ENCODE measurements at regions not wholly inside any gene's neighbourhood (a gene's known extent, or its start where the extent isn't known, plus 50 kb on each side); places are given as distances from the start of the nearest gene placed in this dataset.

DNA sequence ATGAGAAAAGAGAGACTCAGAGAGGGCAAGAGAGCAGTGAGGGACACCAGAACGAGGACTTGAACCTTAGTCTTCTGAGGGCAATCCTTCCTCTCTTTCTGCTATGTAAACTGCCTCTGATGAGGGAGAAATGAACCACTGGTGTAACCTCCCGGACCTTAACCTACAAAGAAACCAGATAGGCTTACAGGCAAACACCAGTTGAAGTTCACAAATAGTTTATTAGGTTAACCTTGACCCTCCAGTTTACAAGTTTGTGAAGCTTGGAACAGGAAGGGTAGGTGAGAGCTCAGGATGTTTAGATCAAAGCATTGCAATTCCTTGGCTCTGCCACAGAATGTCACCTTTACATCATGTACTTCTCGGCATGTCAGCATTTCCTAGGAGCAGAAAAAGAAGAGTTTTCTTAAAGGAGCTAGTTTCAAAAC lies 486.4 kb upstream of the SPRED2 start (continued):
- TF ChIP-seq ZNF724P (CRISPR knock-in tag; IDR thresholded peaks at IDR 0.05; ENCODE audit: borderline replicate concordance): no peak
- TF ChIP-seq HNRNPH1 (optimal IDR thresholded peaks at IDR 0.05; ENCODE audit: low read depth, low read length): no peak
- TF ChIP-seq ZNF281 (CRISPR knock-in tag; IDR thresholded peaks at IDR 0.05; ENCODE audit: borderline replicate concordance): peak; percentile 56; the same call in 1 of the 2 replicates
- TF ChIP-seq SNAPC4 (CRISPR knock-in tag; IDR thresholded peaks at IDR 0.05): no peak
- peak; percentile 70 for TF ChIP-seq SOX5 (CRISPR knock-in tag; IDR thresholded peaks at IDR 0.05; ENCODE audit: borderline replicate concordance)
- TF ChIP-seq ZBTB43 (CRISPR knock-in tag; conservative IDR thresholded peaks at IDR 0.05): no peak
- TF ChIP-seq HOXA5 (CRISPR knock-in tag; IDR thresholded peaks at IDR 0.05): no peak
- TF ChIP-seq CAMTA2 (CRISPR knock-in tag; IDR thresholded peaks at IDR 0.05; ENCODE audit: borderline replicate concordance): no peak
- TF ChIP-seq CREBL2 (CRISPR knock-in tag; IDR thresholded peaks at IDR 0.05; ENCODE audit: borderline replicate concordance): no peak
- no peak for TF ChIP-seq RELA (CRISPR knock-in tag; IDR thresholded peaks at IDR 0.05)
- peak; percentile 94 for TF ChIP-seq ARID5B (CRISPR knock-in tag; IDR thresholded peaks at IDR 0.05)
- TF ChIP-seq ZNF816 (CRISPR knock-in tag; IDR thresholded peaks at IDR 0.05; ENCODE audit: borderline replicate concordance): peak; percentile 68; the same call in 1 of the 2 replicates
- TF ChIP-seq, protein P1, sequence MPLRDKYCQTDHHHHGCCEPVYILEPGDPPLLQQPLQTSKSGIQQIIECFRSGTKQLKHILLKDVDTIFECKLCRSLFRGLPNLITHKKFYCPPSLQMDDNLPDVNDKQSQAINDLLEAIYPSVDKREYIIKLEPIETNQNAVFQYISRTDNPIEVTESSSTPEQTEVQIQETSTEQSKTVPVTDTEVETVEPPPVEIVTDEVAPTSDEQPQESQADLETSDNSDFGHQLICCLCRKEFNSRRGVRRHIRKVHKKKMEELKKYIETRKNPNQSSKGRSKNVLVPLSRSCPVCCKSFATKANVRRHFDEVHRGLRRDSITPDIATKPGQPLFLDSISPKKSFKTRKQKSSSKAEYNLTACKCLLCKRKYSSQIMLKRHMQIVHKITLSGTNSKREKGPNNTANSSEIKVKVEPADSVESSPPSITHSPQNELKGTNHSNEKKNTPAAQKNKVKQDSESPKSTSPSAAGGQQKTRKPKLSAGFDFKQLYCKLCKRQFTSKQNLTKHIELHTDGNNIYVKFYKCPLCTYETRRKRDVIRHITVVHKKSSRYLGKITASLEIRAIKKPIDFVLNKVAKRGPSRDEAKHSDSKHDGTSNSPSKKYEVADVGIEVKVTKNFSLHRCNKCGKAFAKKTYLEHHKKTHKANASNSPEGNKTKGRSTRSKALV (CRISPR knock-in tag; IDR thresholded peaks at IDR 0.05): peak; percentile 25; the same call in 1 of the 2 replicates
- no peak for TF ChIP-seq ZNF879 (CRISPR knock-in tag; IDR thresholded peaks at IDR 0.05)
